ENCODE measurements at regions not wholly inside any gene's neighbourhood (a gene's known extent, or its start where the extent isn't known, plus 50 kb on each side); places are given as distances from the start of the nearest gene placed in this dataset.

- no peaks in the 10 kb centered on the region for H3K4me1 Mint-ChIP-seq (ENCODE audit: low read depth)
- peaks cover 60% of the 10 kb centered on the region for H3K27me3 Mint-ChIP-seq (ENCODE audit: low read depth)
- no peak overlapping the region for H3K4me3 Mint-ChIP-seq (ENCODE audit: unreplicated experiment)
- H3K27ac Mint-ChIP-seq (ENCODE audit: unreplicated experiment): no peak overlapping the region
- H3K36me3 Mint-ChIP-seq (ENCODE audit: low read depth): no peaks in the 10 kb centered on the region
- H3K9me3 Mint-ChIP-seq (ENCODE audit: low read depth): no peaks in the 10 kb centered on the region
- TF ChIP-seq, protein P1, sequence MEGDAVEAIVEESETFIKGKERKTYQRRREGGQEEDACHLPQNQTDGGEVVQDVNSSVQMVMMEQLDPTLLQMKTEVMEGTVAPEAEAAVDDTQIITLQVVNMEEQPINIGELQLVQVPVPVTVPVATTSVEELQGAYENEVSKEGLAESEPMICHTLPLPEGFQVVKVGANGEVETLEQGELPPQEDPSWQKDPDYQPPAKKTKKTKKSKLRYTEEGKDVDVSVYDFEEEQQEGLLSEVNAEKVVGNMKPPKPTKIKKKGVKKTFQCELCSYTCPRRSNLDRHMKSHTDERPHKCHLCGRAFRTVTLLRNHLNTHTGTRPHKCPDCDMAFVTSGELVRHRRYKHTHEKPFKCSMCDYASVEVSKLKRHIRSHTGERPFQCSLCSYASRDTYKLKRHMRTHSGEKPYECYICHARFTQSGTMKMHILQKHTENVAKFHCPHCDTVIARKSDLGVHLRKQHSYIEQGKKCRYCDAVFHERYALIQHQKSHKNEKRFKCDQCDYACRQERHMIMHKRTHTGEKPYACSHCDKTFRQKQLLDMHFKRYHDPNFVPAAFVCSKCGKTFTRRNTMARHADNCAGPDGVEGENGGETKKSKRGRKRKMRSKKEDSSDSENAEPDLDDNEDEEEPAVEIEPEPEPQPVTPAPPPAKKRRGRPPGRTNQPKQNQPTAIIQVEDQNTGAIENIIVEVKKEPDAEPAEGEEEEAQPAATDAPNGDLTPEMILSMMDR (IDR thresholded peaks at IDR 0.05): no peak
- no peak for DNase-seq (ENCODE audit: low spot score)
These were observed 157.5 kb downstream of the TRIM29 start for GRCh38 chr11:119980431-119980830.

DNA sequence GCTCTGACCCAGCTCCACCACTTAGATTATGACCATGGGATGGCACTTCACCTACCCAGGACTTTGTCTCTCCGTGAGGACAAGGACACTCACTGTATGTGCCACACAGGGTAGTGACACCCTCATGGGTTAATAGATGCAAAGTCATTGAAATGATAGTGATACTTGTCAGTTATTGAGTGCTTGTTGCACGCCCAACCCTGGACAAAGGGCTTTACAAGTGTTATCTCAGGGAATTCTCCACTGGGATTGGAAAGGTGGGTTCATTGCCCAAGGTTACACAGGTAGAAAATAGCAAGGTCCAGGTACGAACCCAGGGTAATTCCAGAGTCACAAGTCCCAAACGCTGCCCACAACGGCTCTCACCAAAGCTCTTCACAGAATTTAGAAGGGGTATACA, 158.2 kb downstream of the TRIM29 start:
- H3K9me3 Mint-ChIP-seq (ENCODE audit: low read depth): no peaks in the 10 kb centered on the region
- H3K27ac Mint-ChIP-seq (ENCODE audit: unreplicated experiment): no peak overlapping the region
- no peaks in the 10 kb centered on the region for H3K36me3 Mint-ChIP-seq (ENCODE audit: low read depth)
- TF ChIP-seq, protein P1 (IDR thresholded peaks at IDR 0.05): no peak
- no peak for DNase-seq (ENCODE audit: low spot score)
- no peaks in the 10 kb centered on the region for H3K4me1 Mint-ChIP-seq (ENCODE audit: low read depth)
- H3K4me3 Mint-ChIP-seq (ENCODE audit: unreplicated experiment): no peak overlapping the region
- peaks cover 60% of the 10 kb centered on the region for H3K27me3 Mint-ChIP-seq (ENCODE audit: low read depth)

- Mint-ChIP-seq H3K27me3 (ENCODE audit: low read depth) (peaks cover 59% of the 10 kb centered on the region), H3K4me1 (ENCODE audit: low read depth) (no peaks in the 10 kb centered on the region), H3K36me3 (ENCODE audit: low read depth) (no peaks in the 10 kb centered on the region), H3K27ac (ENCODE audit: unreplicated experiment) (no peak overlapping the region), H3K9me3 (ENCODE audit: low read depth) (no peaks in the 10 kb centered on the region), H3K4me3 (ENCODE audit: unreplicated experiment) (no peak overlapping the region)
- no peak for DNase-seq (ENCODE audit: low spot score)
- TF ChIP-seq, protein P1 (IDR thresholded peaks at IDR 0.05): no peak
These were observed 159.2 kb downstream of the TRIM29 start for GRCh38 chr11:119978696-119979095.

GRCh38 chr11:119977881-119978280, 160.0 kb downstream of the TRIM29 start:
- no peak for DNase-seq (ENCODE audit: low spot score)
- H3K4me1 Mint-ChIP-seq (ENCODE audit: low read depth): no peaks in the 10 kb centered on the region

DNA sequence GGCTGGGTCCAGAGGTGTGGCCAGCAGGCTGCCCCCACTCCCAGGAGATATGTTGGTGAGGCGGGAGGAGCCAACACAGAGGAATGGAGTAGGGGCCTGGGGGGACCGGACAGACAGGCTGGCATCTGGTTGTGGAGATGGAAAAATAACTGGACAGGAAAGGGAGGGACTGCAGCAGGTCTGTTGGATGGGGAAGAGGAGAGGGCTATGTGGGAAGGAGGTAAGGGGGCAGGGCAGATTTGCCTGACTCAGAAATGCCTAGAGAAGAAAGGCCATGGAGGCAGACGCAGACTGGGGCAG, 160.4 kb downstream of the TRIM29 start:
- peaks cover 3% of the 10 kb centered on the region for H3K9me3 Mint-ChIP-seq (ENCODE audit: low read depth)
- no peak for DNase-seq (ENCODE audit: low spot score)
- no peak overlapping the region for H3K27ac Mint-ChIP-seq (ENCODE audit: unreplicated experiment)
- no peaks in the 10 kb centered on the region for H3K36me3 Mint-ChIP-seq (ENCODE audit: low read depth)
- no peaks in the 10 kb centered on the region for H3K4me1 Mint-ChIP-seq (ENCODE audit: low read depth)
- no peak overlapping the region for H3K4me3 Mint-ChIP-seq (ENCODE audit: unreplicated experiment)
- TF ChIP-seq, protein P1 (IDR thresholded peaks at IDR 0.05): no peak
- H3K27me3 Mint-ChIP-seq (ENCODE audit: low read depth): peaks cover 58% of the 10 kb centered on the region

More at GRCh38 chr11:119977881-119978280, 160.0 kb downstream of the TRIM29 start:
- Mint-ChIP-seq H3K36me3 (ENCODE audit: low read depth) (no peaks in the 10 kb centered on the region), H3K27me3 (ENCODE audit: low read depth) (peaks cover 58% of the 10 kb centered on the region), H3K4me3 (ENCODE audit: unreplicated experiment) (no peak overlapping the region), H3K9me3 (ENCODE audit: low read depth) (peaks cover under 1% of the 10 kb centered on the region), H3K27ac (ENCODE audit: unreplicated experiment) (no peak overlapping the region)
- TF ChIP-seq, protein P1 (IDR thresholded peaks at IDR 0.05): no peak

Data from chondrocyte (in vitro differentiated cells).